HPDE6-E6E7 (cell line): ENCODE measurements at regions not wholly inside any gene's neighbourhood (a gene's known extent, or its start where the extent isn't known, plus 50 kb on each side); places are given as distances from the start of the nearest gene placed in this dataset.
"Not testable (repeated sequence)": the region's sequence is repeated elsewhere in the genome, so short reads cannot be mapped to it uniquely, and the experiment has no call there.

ENCODE experiments used
- DNase-seq: peaks from one replicate; pipeline ENCODE4 v3.0.0; 2011; ENCODE audit warnings: missing footprints; ENCODE audit errors: extremely low spot score

DNA sequence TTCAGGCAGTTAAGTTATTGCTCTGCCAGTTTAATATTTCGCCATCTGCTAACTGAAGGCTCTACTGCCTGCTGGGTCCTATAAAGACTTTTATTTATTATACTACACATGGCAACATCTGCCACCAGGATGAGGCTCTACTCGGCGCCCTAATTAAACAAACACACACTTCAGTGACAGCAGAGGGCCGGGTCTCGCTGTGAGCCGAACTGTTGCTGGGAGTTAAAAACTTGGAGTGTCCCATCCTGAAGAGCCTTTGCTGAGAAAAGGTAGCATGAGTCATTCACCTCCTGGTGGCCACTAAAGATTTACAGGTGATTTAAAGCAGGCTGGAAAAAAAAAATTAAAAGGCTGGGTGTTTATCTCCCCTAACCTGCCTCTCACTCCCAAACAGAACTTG, 183.7 kb downstream of the NPIPA8 start:
- DNase-seq, result not testable (repeated sequence)

DNA sequence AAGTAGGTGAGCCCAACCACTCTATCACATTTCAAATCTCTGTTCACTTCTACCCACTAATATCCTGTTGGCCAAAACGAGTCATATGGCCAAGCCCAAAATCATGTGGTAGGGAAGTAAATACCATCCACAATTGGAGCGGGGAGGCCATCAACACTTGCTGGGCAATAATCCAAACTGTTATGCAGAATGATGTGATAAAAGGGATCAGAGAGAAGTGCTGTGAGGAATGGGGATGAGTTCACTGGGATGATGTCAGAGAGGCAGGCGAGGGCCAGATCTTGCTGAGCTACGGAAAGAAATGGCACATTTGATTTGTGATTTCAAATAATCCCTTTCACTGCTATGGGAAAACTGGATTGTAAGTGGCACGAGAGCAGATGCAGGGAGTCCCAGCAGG, 188.4 kb downstream of the NPIPA8 start:
- not testable (repeated sequence) for DNase-seq

DNA sequence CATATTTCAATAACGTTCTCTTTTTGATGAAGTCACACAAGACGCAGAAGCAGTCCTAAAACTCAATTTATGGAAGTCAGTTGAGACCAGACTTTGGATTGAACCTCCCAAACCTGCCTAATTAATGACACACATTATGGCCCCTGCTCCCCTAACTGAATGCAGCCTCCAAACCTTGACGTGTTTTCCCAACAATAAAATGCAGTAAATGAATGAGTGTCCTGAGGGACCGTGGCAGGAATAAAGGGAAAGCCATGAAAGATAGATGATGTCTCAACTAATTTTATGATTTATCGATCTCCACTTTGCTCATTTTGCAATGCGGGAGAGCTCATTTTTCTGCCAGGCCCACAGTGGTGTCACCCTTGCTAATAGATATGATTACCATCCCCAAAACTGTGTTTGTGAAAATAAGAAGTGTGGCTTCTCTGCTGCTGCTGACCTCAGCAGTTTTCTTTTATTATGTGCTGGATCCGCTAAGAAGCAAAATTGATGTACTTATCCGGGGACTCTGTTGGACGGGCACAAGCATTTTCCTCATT, 189.9 kb downstream of the NPIPA8 start:
- not testable (repeated sequence) for DNase-seq

DNA sequence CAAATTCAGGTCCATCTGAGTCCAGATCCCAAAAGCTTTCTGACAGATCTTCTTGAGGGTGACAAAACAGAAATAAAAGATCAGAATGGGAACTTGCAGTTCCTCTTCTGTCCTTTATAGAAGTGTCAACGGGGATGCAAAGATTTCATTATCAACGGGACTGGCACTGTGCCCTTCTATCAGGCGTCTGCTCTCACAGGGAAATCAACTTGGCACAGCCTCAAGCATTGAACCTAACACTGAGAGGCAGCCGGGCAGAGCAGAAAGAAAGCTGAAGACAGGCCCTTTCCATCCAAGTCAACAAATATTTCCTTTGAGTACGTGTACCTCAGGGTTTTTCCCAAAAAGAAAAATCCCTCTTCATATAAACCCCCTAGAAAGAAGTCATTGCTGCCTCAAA, 194.5 kb downstream of the NPIPA8 start:
- DNase-seq, result not testable (repeated sequence)

DNA sequence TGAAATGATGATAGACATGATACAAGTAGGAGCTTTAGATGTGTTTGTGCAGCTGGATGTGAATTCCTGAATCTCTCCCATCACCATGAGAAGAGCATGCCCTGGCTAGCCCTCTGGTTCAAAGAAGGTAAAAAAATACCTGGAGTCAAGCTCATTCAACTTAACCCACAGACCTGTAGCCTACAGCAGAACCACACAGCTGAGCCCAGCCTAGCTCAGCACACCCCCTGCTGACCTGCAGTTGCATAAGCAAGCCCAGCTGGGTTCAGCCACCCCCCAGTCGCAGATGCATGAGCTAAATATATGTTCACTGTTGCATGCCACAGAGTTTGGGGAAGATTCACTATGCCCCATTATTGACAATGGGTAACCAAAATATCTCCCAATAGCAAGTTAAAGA, 200.2 kb downstream of the NPIPA8 start:
- DNase-seq, result not testable (repeated sequence)

DNA sequence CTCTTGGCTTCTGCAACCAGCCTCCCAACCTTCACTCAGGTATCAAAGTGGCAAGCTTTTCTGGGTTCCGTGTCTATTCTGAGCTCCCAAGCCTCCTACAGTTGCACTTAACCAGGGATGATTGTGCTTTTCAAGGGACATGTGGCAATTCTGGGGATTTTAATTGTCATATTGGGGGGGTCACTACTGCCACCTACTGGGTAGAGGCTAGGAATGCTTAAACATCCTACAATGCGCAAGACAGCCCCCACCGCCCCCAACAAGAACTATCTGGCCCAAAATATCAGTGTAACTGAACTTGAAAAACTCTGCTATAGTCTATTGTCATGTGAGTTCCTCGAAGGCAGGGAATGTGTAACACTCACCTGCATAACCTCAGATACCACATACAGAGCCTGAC, 201.5 kb downstream of the NPIPA8 start:
- DNase-seq, result not testable (repeated sequence)

DNA sequence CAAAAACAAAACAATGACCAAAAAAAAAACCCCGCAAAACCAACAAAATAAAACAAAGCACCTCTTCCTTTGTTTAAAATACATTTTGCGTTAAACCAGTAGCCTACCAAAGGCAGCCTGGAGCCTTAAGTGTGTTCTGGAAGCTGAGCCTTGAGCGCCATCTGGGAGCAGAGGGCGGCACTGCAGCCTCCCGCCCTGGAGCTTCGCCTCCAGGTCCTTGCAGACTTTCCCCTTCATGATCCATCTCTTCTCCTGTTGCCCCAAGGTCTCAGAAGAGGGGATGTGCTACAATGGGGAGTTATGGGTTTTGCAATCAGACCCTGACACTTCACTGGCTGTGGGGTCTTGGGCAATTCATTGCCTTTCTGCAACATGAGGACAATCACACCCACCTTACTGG, 204.9 kb downstream of the NPIPA8 start:
- not testable (repeated sequence) for DNase-seq

DNA sequence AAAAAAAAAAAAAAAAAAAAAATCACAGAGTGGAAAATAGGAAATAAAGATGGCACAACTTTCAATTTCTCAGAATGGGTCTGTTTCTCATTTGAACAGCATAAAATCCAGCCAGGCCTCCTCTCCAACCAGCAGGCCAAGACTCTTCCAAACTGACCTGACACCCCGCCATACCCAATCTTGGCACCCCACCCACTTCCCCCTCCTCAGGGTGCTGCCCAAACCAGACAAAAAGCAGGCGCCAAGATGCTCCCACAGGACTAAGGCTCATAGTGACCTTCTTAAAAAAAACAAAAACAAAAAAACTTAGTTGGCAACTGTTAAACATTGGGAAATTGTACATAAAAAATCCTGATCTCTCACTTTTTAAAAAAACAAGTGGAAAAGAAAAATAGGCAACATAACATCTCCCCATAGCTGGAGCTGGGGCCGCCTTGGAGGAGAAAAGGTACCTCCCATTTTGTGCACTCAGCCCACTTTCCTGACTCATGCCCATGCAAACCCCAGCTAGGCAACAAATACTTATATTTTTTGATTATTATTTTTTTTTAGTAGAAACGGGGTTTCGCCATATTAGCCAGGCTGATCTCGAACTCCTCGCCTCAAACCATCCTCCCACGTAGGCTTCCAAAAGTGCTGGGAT, 205.9 kb downstream of the NPIPA8 start:
- DNase-seq, result not testable (repeated sequence)

DNA sequence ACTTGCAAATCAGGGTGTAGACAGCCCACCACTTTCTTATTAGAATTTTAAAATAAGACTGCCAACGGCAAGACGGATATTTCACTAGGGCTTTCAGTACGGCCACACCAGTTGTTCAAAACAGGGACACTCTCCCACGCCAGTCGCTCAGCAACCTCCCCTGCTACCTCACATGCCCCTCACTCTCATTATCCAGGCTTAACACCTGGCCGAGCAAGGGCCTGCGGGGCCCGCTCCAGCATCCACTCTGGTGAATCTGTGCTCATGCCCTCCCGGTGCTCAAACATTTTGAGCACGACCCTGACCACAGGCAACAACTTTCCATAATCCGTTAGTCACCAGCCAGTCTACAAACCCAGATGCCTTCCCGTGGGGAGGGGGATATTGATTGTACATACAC, 209.5 kb downstream of the NPIPA8 start:
- not testable (repeated sequence) for DNase-seq

DNA sequence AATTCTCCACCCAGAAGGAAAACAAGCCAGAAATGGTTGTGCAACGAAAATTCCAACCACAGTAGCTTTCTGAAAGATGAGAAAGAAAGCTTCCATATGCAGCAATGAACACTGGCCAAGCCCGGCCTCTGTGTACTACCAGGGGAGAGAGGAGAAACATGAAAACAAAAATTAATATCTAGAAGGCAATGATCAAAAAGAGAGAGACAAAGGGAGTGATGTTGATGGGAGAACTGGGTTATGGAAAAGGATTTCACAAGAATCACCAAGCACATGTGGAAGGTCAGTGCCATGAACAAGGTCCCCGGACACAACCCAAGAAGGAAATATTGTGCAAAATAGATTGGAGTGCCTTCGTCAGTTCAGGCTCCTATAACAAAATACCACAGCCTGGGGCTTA, 217.4 kb downstream of the NPIPA8 start:
- not testable (repeated sequence) for DNase-seq

DNA sequence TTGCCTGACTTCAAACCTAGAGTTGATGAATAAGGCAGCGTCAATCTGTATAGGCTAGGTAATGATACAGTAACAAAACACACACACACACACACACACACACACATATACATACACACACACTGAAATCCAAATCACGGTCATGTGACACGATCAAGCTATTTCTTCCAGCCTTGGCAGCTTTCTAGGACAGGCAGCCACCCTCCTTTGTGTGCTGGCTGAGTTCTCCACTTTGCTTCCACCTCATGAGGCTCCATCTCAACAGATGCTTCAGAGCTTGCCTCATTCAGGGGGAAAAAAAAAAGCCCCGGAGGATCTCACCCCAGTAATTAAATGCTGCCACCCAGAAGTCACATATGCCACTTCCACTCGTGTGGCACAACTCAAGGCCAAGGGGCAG, 217.9 kb downstream of the NPIPA8 start:
- DNase-seq, result not testable (repeated sequence)

DNA sequence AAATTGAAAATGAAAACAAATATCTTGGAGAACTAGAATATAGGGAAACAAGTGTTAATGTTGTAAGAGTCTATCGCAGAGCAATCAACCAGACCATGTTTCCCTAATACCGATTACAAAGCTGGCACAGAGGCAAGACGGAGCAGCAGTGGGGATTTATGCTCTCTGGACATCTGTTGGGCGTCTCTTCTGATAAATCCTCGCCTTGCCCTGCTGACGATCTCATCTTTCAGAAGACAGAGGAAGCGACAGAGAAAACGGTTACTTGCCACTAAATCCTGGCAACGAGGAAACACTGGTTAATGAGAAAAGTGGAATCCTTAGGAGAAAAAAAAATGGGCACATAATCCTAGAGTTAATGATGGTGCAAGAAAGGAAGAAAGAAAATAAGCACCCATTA, 218.5 kb downstream of the NPIPA8 start:
- not testable (repeated sequence) for DNase-seq

DNA sequence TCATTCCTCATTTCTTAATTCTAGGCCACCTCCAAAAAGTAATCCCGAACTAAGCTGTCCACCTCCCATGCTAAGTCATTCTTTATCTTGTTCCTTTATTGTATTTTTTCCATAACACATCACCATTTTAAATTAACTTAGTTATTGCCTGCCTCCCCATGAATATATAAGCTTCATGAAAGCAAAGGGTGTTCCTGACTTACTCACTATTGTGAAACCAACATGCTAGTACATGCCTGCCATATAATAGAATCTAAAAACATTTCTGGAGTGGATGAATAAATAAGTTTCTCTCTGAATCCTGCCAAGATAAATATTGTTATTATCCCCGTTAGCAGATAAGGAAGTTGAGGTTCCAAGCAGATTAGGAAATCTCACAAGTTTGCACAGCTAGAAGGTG, 232.1 kb downstream of the NPIPA8 start:
- not testable (repeated sequence) for DNase-seq

DNA sequence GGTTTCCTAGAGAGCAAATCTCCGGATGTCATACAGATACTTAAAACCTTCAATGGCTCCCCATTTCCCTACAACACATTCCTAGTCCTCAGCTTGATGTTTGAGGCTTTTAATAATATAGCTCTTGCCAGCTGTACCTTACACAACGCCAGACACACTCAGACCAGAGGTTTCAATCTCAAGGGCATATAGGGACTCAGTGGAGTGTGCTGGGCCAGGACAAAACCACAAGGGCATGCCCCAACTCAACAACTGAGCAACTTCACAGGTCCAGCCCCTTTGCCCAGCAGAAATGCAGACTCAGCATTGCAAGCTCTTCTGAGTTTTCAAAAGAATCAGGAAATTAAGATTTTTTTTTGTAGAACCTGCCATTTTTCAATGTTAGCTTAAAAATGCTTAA, 235.5 kb downstream of the NPIPA8 start:
- not testable (repeated sequence) for DNase-seq

DNA sequence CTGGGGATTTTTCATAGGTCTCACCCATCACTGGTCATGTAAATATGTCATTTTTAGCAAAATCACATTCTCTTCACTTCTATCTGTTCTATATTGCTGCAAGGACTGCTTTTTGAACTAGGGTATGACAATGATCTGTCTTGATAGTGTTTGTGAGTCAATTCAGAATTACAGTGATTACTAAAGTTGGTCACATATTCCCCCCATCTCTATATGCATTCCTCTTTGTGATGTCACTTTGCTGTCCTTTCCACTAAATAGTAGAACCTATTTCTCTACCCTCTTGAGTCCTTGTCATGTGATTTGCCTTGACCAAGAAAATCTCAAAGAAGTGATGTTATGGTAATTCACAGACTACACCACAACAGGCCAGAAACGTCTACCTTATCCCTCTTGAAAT, 243.9 kb downstream of the NPIPA8 start:
- not testable (repeated sequence) for DNase-seq

DNA sequence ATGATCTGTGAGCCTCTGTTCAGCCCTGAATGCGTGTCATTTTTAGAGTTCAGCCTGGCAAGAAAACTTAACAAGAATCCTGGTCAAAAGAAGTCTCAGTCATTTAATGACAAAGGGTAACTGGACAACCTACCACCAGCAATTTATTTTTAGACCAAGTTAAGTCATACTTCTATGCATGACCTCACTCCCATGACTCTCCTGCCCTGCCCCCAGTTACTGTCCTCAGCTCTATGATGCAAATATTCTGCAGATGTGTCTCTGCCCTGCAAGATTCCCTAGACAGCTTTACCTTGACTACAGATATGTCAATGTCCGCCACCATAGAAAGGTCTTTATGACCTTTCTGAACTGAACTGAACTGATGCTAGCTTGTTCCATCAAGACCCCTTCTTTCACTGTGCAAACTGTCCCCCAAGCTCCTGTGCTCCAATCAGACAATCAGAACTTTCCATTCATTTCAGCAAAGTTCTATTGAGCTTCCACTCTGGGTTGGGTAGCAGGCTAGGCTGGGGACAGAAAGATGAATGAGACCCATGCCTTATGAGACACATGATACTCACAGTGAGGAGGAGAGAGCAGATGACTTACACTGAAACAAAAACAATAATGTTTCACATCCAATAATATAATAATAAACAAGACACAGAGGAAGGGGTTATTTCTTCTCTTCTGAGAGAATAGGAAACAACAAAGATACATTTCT, 255.7 kb downstream of the NPIPA8 start:
- not testable (repeated sequence) for DNase-seq

DNA sequence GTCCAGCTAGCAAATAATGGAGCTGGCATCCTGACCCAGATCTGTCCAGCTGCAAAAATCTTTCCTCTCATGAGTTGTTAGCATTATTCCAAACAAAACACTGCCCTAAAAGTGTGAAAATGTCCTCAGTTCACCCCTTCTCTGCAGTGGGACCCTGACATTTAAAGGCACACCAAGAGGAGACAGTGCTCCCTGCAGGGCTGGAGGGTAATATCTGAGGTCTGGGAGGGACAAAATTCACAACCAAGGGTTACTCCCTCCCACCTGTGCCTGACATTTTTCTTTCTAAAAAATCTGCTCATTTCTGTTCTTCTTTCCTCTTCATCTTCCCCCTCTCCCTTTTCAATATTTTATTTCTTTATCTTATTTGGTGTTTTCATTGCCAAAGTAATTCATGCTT, 258.6 kb downstream of the NPIPA8 start:
- DNase-seq, result not testable (repeated sequence)

DNA sequence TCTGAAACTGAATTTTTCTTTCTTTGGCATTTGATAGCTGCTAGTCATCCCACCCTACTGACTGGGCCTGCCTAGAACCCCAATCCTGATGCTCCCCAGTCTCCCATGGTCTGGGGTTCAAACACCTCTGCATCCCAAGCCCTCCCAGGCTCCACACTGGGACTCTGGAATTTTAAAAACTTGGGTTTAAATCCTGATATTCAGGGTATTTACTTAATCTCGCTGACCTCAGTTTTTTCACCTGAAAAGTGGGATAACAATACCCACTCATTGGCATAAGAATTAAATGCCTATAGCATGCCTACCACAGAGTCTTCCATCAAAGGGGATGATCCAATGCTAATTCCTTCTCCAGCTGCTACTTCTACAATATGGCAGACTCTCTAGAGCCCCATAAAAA, 264.4 kb downstream of the NPIPA8 start:
- no peak for DNase-seq

DNA sequence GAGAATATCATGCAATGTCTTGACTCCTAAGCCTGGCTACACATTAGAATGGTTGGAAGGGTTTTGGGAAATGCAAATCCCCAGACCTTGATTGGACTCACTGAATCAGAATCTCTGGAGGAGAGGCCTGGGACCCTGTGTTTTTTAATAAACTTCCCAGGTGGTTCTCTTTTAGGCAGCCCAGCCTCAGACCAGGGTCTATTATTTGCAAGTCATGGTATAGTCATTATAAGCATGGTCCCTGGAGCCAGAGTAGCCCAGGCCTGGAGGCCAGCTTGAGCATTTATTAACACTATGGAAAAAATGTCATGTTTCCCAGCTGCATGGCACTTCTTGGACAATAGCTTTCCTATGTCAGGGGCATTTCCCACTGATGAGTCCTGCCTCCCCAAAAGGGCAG, 266.9 kb downstream of the NPIPA8 start:
- no peak for DNase-seq

DNA sequence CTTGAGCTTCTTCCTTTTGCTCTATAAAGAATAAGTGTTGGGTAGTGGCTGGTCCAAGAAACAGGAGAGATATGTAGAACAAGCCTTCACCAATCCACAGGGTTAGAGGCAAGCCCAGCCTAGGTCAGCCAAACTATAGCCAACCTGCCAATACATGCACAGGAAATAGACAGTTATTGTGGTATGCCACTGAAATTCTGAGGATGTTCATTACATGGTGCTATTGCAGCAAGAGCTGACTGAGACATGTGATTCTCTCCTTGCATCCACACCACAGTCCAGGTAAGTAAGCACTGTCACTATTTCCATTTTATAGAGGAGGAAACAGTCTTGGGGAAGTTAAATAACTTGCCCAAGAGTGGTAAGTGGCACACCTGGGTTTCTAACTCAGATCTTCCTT, 268.1 kb downstream of the NPIPA8 start:
- DNase-seq, result no peak

DNA sequence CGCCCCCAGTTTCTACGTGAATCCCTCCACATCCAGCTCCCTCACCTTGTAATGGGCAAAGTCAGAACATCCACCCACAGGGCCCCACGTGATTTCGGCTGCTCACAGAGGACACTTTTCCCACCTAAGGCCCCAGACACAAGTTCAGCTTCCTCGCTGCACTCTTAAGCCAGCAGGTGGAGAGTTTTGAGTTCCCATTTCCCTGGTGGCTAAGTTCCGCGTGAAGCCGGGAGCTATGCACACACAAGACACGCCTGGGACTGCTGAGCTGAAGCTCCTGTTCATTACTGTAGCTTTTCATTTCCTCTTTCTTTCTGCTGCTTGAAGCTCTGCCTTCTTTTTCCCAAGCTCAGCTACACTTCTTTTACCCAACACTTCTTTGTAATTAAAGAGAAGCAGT, 273.8 kb downstream of the NPIPA8 start:
- no peak for DNase-seq

DNA sequence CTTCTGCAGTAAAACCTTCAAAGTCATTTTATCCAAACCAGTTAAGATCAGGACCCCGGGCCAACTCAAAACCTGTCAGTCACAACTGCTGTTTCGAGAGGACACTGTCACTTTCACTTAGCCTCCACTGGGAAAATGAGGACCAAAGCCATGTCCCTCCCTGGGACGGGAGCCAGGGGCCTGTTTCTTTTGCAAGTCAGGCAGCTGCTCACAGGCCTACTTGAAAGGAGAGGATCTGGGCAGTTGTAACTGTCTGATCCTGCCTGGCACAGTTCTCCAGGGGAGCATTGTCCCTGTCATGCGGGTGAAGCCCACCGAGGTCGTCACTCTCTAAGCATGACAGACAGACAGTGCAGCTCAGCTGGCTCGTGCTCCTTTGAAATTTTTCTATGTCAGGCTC, 276.2 kb downstream of the NPIPA8 start:
- DNase-seq, result no peak

DNA sequence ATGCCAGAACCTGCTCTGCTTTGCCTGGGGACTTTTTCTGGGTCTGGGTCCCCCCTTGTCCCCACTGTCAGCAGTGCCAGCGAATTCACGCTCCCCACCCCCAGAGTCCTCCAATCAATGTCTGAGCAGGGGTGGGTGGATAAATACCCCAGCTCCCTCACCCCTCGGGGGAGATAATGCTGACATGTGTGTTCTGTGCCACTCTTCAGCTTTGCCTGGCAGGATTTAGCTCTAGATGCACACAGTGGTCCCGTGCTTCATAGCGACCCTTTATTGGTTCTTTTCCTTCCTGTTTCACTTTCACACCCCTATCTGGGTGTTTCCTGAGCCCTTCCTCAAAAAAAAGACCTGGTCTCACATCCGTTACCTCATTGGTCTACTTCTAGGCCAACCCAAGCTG, 277.0 kb downstream of the NPIPA8 start:
- DNase-seq, result no peak
